WI38 (cell line): ENCODE measurements at regions not wholly inside any gene's neighbourhood (a gene's known extent, or its start where the extent isn't known, plus 50 kb on each side); places are given as distances from the start of the nearest gene placed in this dataset.

Experiments used
- H3K4me3 ChIP-seq: 2 replicates; pipeline ENCODE4 v1.5.1; 2011; ENCODE audit warnings: low read depth, mild to moderate bottlenecking, control low read depth, low read length
- CTCF ChIP-seq: IDR thresholded peaks from 2 replicates; pipeline ENCODE4 v1.5.1; 2012; ENCODE audit warnings: low read depth, mild to moderate bottlenecking, control low read depth, low read length

DNA sequence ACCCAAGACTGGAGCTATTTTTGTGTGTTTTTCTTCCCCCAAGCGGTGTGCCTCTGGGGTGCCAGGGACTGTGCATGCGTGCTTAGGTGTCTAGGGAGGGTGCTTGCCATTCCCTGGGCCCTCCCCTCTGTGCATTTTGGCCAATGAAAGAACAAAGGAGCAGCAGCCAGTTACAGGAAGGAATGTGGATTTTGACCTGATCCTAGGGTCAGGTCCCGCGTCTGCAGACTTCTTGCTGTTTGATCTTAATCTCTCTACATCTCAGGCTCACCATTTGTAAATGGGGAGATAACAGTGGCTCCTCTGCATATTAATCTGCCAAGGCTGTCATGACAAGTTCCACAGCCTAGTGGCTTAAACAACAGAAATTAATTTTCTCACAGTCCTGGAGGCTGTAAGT is 699.1 kb downstream of the QKI start:
- no peak overlapping the region for H3K4me3 ChIP-seq
- no peak for TF ChIP-seq CTCF

GRCh38 chr6:164109770-164110140 is 695.2 kb downstream of the QKI start:
- H3K4me3 ChIP-seq, result no peak overlapping the region
- peak; percentile 24; the same call in 1 of the 2 replicates for TF ChIP-seq CTCF

GRCh38 chr6:164108869-164109769 is 694.6 kb downstream of the QKI start:
- TF ChIP-seq CTCF, result no peak
- no peak overlapping the region for H3K4me3 ChIP-seq

DNA sequence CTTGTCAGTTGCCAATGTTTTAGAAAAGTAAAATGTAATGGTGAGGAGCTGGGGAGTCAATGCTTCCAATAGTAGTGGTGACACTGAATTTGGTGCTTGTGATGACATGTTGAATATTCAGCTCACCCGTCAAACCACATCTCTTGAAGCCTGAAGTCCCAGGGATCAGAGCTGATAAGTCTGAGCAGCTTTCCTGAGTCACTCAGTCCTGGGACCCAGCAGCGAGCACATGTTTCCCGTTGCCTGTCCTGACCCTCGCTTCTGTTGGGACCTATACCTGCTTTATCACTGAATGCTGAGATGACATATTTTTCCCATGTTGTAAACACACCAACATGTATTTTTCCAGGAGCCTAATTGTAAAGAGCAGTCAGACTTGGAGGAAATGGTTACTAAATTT is 693.6 kb downstream of the QKI start:
- TF ChIP-seq CTCF, result no peak
- H3K4me3 ChIP-seq, result no peak overlapping the region

GRCh38 chr6:164107297-164107995 is 692.9 kb downstream of the QKI start:
- H3K4me3 ChIP-seq, result no peak overlapping the region
- TF ChIP-seq CTCF, result no peak

GRCh38 chr6:164106345-164106769 is 691.8 kb downstream of the QKI start:
- peak; percentile 39; the same call in 1 of the 2 replicates for TF ChIP-seq CTCF
- no peak overlapping the region for H3K4me3 ChIP-seq

DNA sequence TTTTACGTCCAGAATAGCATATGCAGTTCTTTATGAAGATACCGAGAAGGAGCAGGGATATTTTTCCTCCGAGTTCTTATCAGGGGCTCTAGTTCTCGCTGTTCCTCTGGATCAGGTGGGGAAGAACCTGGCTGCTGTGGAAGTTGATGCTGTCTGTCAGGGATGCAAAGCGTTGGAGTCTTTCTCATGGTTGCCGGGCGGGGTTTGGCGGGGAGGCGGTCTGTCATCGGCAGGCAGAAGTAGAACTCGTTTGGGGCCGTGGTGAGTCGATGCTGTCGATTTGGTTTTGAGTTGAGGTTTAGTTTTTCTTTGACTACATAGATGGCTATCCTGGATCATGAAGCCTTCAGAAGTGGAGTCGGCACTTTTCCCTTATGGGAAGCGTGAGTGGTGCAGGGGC is 691.2 kb downstream of the QKI start:
- no peak for TF ChIP-seq CTCF
- no peak overlapping the region for H3K4me3 ChIP-seq
